ENCODE measurements at regions not wholly inside any gene's neighbourhood (a gene's known extent, or its start where the extent isn't known, plus 50 kb on each side); places are given as distances from the start of the nearest gene placed in this dataset.
"Not testable (repeated sequence)": the region's sequence is repeated elsewhere in the genome, so short reads cannot be mapped to it uniquely, and the experiment has no call there.

DNA sequence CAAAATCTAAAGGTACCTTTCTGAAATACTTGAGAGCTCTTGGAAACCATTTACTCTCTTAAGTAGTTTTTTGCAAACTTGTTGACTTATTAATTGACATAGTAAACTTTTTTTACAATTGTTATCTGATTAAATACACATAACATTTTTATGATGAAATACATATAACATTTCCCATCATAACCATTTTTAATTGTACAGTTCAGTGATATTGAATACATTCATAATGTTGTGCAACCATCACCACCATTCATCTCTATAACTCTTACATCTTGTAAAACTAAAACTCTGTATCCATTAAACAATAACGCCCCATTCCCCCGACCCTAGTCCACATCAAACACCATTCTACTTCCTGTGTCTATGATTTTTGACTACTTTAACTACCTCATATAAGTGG is 95.7 kb upstream of the ZNF648 start:
- no peak for TF ChIP-seq CTCF (IDR thresholded peaks at IDR 0.05; ENCODE audit: control extremely low read depth, extremely low read depth, low read depth, missing control alignments)
- POLR2A ChIA-PET = no interaction called here
- no peak for DNase-seq (ENCODE audit: extremely low spot score)
- CTCF ChIA-PET = interaction anchor here (1.3 to 3.5 kb wide), 3 partner anchors 9 to 40 kb away, joined by 4 to 18 read pairs (median 5); no protein-coding TSS in a partner anchor

DNA sequence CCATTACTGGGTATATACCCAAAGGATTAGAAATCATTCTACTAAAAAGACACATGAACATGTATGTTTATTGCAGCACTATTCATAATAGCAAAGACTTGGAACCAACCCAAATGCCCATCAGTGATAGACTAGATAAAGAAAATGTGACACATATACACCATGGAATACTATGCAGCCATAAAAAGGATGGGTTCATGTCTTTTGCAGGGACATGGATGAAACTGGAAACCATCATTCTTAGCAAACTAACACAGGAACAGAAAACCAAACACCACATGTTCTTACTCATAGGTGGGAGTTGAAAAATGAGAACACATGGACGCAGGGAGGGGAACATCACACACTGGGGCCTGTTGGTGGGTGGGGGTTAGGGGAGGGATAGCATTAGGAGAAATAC is 92.9 kb upstream of the ZNF648 start:
- DNase-seq (ENCODE audit: extremely low spot score); POLR2A ChIA-PET: not testable (repeated sequence)
- CTCF ChIA-PET = interaction anchor here (1.4 to 3.5 kb wide), 2 partner anchors 11 to 243 kb away, joined by 4 to 18 read pairs; no protein-coding TSS in a partner anchor

DNA sequence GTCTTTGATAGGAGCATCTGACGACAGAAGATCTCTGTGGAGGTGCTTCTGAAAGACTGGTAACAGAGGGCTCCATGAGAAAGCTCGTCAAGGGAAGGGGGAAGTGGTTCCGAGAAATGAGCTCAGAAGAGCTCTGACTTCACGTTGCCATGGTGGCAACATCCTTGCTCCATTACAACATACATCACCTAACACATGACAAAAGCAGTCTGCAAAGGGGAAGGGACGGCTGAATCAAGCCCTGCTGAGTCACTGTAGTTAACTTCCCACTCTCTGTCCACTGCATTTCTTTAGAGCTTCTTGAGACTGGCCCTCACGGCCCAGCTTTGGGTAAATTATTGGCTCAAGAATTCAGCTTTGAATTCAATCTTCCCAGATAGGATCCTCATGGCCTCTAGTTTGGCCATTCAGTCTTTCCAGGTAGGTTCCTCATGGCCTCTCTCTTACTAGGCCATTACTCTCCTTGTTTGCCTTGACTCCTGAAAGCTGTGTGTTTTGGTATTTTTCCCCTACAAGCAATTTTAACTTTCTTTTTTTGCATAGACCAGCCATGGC is 88.0 kb upstream of the ZNF648 start:
- DNase-seq (ENCODE audit: extremely low spot score) = peak; percentile 37
- ChIA-PET CTCF (interaction anchor here (1.0 to 1.9 kb wide), 6 partner anchors 48 to 635 kb away, joined by 3 to 14 read pairs (median 4); no protein-coding TSS in a partner anchor), POLR2A (interaction anchor here (0.6 kb wide), 1 partner anchor 41 kb away, joined by 4 read pairs; no protein-coding TSS in a partner anchor)
- no peak for TF ChIP-seq CTCF (IDR thresholded peaks at IDR 0.05; ENCODE audit: control extremely low read depth, extremely low read depth, low read depth, missing control alignments)

DNA sequence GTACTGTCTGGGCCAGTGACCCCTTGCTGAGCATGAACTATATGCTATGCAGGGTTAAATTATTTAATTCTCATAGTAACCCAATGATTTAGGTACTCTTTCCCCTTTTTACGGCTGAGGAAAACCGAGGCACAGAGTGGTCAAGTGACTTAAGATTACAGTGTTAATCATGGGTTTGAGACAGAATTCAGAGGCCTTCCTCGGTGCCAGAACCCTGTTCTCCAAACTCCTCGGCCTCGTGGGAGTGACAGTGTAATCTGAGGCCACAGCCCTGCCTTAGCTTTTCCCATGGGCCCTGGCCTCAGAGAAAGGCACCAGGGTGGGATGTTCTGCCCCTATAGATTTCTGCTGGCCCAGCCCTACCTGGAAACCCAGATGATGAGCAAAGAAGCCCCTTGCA is 86.4 kb upstream of the ZNF648 start:
- CTCF ChIA-PET = interaction anchor here (0.9 to 9.4 kb wide), 5 partner anchors 36 to 260 kb away, joined by 3 to 245 read pairs (median 4); partner anchors contain the start of gene GLUL
- POLR2A ChIA-PET = interaction anchor here (1.0 kb wide), 1 partner anchor 238 kb away, joined by 3 read pairs; no protein-coding TSS in a partner anchor
- TF ChIP-seq CTCF (IDR thresholded peaks at IDR 0.05; ENCODE audit: control extremely low read depth, extremely low read depth, low read depth, missing control alignments) = no peak
- DNase-seq (ENCODE audit: extremely low spot score) = no peak

- CTCF ChIA-PET = interaction anchor here (0.7 to 9.4 kb wide), 8 partner anchors 36 to 260 kb away, joined by 3 to 245 read pairs (median 3); partner anchors contain the start of gene GLUL
- DNase-seq (ENCODE audit: extremely low spot score) = peak; percentile 60
- POLR2A ChIA-PET = interaction anchor here (1.0 kb wide), 1 partner anchor 239 kb away, joined by 3 read pairs; no protein-coding TSS in a partner anchor
- no peak for TF ChIP-seq CTCF (IDR thresholded peaks at IDR 0.05; ENCODE audit: control extremely low read depth, extremely low read depth, low read depth, missing control alignments)
These were observed 85.8 kb upstream of the ZNF648 start for GRCh38 chr1:182147136-182147820.

DNA sequence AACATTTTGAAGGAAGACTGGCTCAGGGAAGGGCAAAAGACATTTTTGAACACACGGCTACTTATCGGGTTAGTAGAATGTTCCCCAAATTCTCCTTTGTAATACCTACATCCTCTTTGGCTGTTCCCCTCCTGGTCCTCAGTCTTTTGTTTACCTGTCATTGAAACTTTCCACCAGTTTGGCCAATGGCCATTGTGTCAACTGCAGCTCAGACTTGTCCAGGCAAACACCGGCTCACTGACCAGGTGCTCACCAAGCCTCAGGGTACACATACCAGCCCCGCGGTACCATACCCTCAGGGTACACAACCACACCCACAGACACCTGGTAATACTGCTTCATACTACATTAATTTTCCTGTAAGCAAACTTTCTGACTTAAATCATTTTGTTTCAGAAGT is 84.8 kb upstream of the ZNF648 start:
- TF ChIP-seq CTCF (IDR thresholded peaks at IDR 0.05; ENCODE audit: control extremely low read depth, extremely low read depth, low read depth, missing control alignments) = no peak
- ChIA-PET CTCF (interaction anchor here (0.8 to 9.4 kb wide), 10 partner anchors 9 to 280 kb away, joined by 3 to 245 read pairs (median 18); partner anchors contain the start of gene GLUL), POLR2A (no interaction called here)
- DNase-seq (ENCODE audit: extremely low spot score) = no peak

- TF ChIP-seq CTCF (IDR thresholded peaks at IDR 0.05; ENCODE audit: control extremely low read depth, extremely low read depth, low read depth, missing control alignments) = no peak
- POLR2A ChIA-PET = no interaction called here
- no peak for DNase-seq (ENCODE audit: extremely low spot score)
- CTCF ChIA-PET = interaction anchor here (0.8 to 9.4 kb wide), 17 partner anchors 10 to 639 kb away, joined by 3 to 245 read pairs (median 5); partner anchors contain the start of gene GLUL
These were observed 83.9 kb upstream of the ZNF648 start for GRCh38 chr1:182145441-182145840.

Measured in GM10248 (cell line).